Spinal cord (tissue), 9 donors: ENCODE measurements at regions not wholly inside any gene's neighbourhood (a gene's known extent, or its start where the extent isn't known, plus 50 kb on each side); places are given as distances from the start of the nearest gene placed in this dataset.

Experiments used
- DNase-seq, 6 donors: peaks; one replicate each; pipeline versions ENCODE4 v3.0.0 to v3.0.0-alpha.2; 2013 to 2015; ENCODE audit warnings: low spot score in 6 of 6, low read depth in 4 of 6
- H3K27ac ChIP-seq: one replicate; pipeline ENCODE4 v1.5.1; 2013; ENCODE audit warnings: low read depth, low read length, control low read depth
- H3K27me3 ChIP-seq: one replicate; pipeline ENCODE4 v1.6.1; 2013; ENCODE audit warnings: low read length; ENCODE audit not compliant: control insufficient read depth, insufficient read depth
- H3K36me3 ChIP-seq: one replicate; pipeline ENCODE4 v1.6.1; 2013; ENCODE audit warnings: low read length; ENCODE audit not compliant: control insufficient read depth, insufficient read depth
- H3K4me1 ChIP-seq: one replicate; pipeline ENCODE4 v1.6.1; 2013; ENCODE audit warnings: low read length; ENCODE audit not compliant: control insufficient read depth, insufficient read depth
- H3K4me3 ChIP-seq: one replicate; pipeline ENCODE4 v1.5.1; 2013; ENCODE audit warnings: low read depth, low read length, control low read depth
- H3K9me3 ChIP-seq: one replicate; pipeline ENCODE4 v1.6.1; 2013; ENCODE audit warnings: low read length; ENCODE audit not compliant: control insufficient read depth, insufficient read depth
- WGBS: methylation state at CpG from one replicate; pipeline ENCODE4 v1.1.5; 2013; ENCODE audit warnings: missing lambda C conversion rate; ENCODE audit not compliant: insufficient coverage; 5-methylcytosine and 5-hydroxymethylcytosine counted together
- donor health status: healthy.

DNA sequence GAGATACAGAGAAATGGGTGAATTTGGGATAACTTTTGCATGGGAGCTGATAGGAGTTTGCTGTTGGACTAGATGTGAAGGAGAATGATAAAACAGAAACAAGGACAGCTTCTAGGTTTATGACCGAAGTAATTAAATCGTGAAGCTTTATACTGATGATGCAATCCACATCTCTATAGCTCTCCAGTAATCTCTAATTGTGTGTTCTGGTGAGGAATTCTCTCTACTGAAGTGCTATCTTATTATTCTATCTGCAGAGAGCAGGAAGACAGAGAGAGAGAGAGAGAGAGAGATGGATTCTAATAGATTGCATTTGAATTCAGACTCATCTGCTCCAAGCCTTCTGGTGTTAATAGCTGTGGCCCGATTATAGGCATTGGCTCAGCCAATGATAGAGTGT lies 113.5 kb upstream of the FRMD4B start:
- WGBS, result 73% methylated on average over 1 of the region's 3 CpGs
- H3K4me3 ChIP-seq, result no peak overlapping the region
- DNase-seq, result no peak
- H3K36me3 ChIP-seq, result no peaks in the 10 kb centered on the region
- H3K4me1 ChIP-seq, result no peaks in the 10 kb centered on the region
- H3K27me3 ChIP-seq, result no peaks in the 10 kb centered on the region
- no peak overlapping the region for H3K27ac ChIP-seq
- no peaks in the 10 kb centered on the region for H3K9me3 ChIP-seq

- H3K36me3 ChIP-seq, result no peaks in the 10 kb centered on the region
- H3K4me1 ChIP-seq, result no peaks in the 10 kb centered on the region
- DNase-seq, result no peak
- no peak overlapping the region for H3K27ac ChIP-seq
- H3K27me3 ChIP-seq, result no peaks in the 10 kb centered on the region
- no peak overlapping the region for H3K4me3 ChIP-seq
- WGBS, result 100% methylated on average over 1 of the region's 3 CpGs
- H3K9me3 ChIP-seq, result no peaks in the 10 kb centered on the region
Observed at GRCh38 chr3:69496856-69497255, 111.0 kb upstream of the FRMD4B start.

DNA sequence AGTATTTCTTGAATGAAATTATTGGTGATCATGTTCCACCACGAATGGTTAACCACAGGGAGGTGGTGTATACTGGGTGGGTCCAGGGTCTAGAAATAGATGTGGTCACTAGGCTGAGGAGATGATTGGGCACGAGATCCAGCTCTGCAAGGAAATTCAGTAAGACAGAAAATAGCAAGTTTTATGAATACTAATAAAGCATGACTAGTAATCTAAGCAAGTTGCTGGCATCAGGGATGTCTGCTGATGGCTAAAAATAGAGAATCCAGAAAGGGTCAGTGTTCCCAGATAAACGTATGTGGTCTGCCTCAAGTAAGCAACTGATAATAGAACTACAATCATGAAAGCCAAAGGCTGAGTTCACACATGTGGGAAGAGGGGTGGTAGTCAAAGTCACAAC lies 108.3 kb upstream of the FRMD4B start:
- no peaks in the 10 kb centered on the region for H3K27me3 ChIP-seq
- WGBS, result 95% methylated on average over 2 of the region's 3 CpGs
- no peaks in the 10 kb centered on the region for H3K9me3 ChIP-seq
- no peaks in the 10 kb centered on the region for H3K36me3 ChIP-seq
- H3K4me1 ChIP-seq, result no peaks in the 10 kb centered on the region
- no peak for DNase-seq
- H3K27ac ChIP-seq, result no peak overlapping the region
- no peak overlapping the region for H3K4me3 ChIP-seq

DNA sequence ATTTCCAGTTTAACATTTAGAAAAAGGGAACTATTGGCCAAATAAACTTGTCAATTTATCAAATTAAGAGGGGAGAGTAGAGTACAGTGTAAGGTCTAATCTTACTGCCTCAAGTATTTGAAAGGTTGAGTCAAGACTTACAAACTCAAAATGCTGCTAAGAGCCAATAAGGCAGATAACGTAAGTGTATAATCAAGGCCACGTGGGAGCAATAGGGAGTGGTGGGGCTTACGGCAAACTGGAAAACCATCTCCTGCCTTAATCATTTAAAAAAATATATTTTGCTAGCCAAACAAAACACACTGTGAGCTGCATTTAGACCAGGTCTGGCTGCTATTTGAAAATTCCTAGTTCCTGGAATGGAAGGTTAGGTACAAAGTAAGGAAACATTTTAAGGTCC lies 107.3 kb upstream of the FRMD4B start:
- Histone ChIP-seq H3K27ac (no peak overlapping the region), H3K27me3 (no peaks in the 10 kb centered on the region), H3K4me3 (no peak overlapping the region), H3K9me3 (no peaks in the 10 kb centered on the region), H3K4me1 (no peaks in the 10 kb centered on the region), H3K36me3 (no peaks in the 10 kb centered on the region)
- DNase-seq, result no peak
- WGBS, result no CpG with 5 or more reads among the region's 3 CpGs

DNA sequence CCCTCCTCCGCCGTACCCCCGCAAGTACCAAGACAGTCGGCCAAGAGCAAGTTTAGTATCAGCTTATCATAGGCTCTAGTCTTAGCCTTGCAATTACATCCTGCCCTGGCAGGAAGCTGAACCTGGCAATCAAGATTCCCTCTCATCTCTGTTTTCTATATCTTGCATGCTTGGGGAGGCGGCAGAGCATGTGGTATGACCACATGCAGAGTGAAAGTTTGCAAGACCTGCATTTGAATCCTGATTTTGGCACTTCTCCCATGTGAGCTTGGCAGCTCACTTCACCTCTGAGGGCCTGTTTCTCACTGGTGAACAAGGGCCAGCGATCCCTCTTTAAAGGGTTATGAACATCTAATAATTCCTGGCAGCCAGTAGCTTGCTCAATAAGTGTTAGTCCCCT lies 106.1 kb upstream of the FRMD4B start:
- Histone ChIP-seq H3K27ac (no peak overlapping the region), H3K27me3 (no peaks in the 10 kb centered on the region), H3K4me3 (no peak overlapping the region), H3K9me3 (no peaks in the 10 kb centered on the region), H3K36me3 (no peaks in the 10 kb centered on the region), H3K4me1 (no peaks in the 10 kb centered on the region)
- DNase-seq, result no peak
- 80% methylated on average over 6 of the region's 6 CpGs for WGBS

- Histone ChIP-seq H3K27me3 (no peaks in the 10 kb centered on the region), H3K27ac (no peak overlapping the region), H3K9me3 (no peaks in the 10 kb centered on the region), H3K4me1 (no peaks in the 10 kb centered on the region), H3K4me3 (no peak overlapping the region), H3K36me3 (no peaks in the 10 kb centered on the region)
- 26% methylated on average over 3 of the region's 5 CpGs for WGBS
- DNase-seq, result peak in 1 of 6 donors; percentile 58
Observed at GRCh38 chr3:69490971-69491370, 105.1 kb upstream of the FRMD4B start.

DNA sequence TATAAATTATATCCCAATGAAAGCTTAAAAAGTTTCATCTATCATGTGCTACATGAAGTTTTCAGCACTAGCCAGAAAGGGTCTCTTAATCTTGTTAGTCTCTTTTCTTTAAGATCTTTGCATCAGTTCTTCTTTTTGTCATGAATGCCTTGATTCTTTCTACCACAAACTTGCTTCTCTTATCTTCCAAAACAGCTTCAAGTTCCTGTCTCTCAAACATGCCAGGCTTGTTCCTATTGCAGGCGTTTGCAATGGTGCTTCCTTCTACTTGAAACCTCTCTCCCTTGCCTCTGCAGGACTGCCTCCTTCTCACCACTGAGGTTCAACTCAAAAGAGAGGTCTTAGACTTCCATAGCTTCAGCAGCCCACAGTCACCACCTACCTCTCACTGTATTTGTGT lies 104.3 kb upstream of the FRMD4B start:
- Histone ChIP-seq H3K27me3 (no peaks in the 10 kb centered on the region), H3K27ac (no peak overlapping the region), H3K4me3 (no peak overlapping the region), H3K9me3 (no peaks in the 10 kb centered on the region), H3K36me3 (peaks cover 3% of the 10 kb centered on the region), H3K4me1 (no peaks in the 10 kb centered on the region)
- no peak for DNase-seq
- WGBS, result 78% methylated on average over 1 of the region's 1 CpG

- no peak for DNase-seq
- Histone ChIP-seq H3K27ac (no peak overlapping the region), H3K9me3 (no peaks in the 10 kb centered on the region), H3K27me3 (no peaks in the 10 kb centered on the region), H3K36me3 (peaks cover 7% of the 10 kb centered on the region), H3K4me1 (no peaks in the 10 kb centered on the region), H3K4me3 (no peak overlapping the region)
Observed at GRCh38 chr3:69488026-69488425, 102.1 kb upstream of the FRMD4B start.

- Histone ChIP-seq H3K27me3 (no peaks in the 10 kb centered on the region), H3K9me3 (no peaks in the 10 kb centered on the region), H3K27ac (no peak overlapping the region), H3K4me3 (no peak overlapping the region), H3K36me3 (peaks cover 7% of the 10 kb centered on the region), H3K4me1 (no peaks in the 10 kb centered on the region)
- 97% methylated on average over 4 of the region's 4 CpGs for WGBS
- no peak for DNase-seq
Observed at GRCh38 chr3:69485489-69485888, 99.6 kb upstream of the FRMD4B start.

- Histone ChIP-seq H3K36me3 (peaks cover 7% of the 10 kb centered on the region), H3K27ac (no peak overlapping the region), H3K9me3 (no peaks in the 10 kb centered on the region), H3K4me3 (no peak overlapping the region), H3K27me3 (no peaks in the 10 kb centered on the region), H3K4me1 (no peaks in the 10 kb centered on the region)
- WGBS, result 92% methylated on average over 6 of the region's 6 CpGs
- no peak for DNase-seq
Observed at GRCh38 chr3:69484507-69485393, 98.9 kb upstream of the FRMD4B start.
